ENCODE measurements at regions not wholly inside any gene's neighbourhood (a gene's known extent, or its start where the extent isn't known, plus 50 kb on each side); places are given as distances from the start of the nearest gene placed in this dataset.

DNA sequence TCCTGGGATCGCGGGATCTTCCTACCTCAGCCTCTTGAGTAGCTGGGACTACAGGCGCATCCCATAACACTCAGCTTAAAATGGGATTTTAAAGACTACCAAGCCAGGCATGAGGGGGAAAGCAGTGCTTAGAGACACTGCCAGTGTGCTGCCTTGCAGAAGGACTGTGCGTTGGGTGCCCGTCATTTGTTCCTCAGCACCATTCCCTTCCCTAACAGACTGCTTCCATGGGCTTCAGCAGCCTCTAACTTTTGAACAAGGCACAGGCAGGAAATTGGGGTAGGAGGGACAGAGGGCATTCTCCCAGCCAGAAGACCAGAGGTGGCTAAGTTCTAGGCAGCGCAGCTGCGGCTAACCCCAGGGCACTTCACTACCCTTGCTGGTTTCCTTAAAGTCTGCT, 73.9 kb upstream of the USP24 start:
- WGBS, 2 experiments (ENCODE audit: low coverage in 1 of 2, low lambda C conversion rate in 2 of 2, missing lambda C conversion rate in 2 of 2), result 96 to 99% methylated on average over 7 of the region's 7 CpGs
- no peak for TF ChIP-seq EZH2 (IDR thresholded peaks at IDR 0.05; ENCODE audit: insufficient read depth, poor library complexity, severe bottlenecking)
- no peak for TF ChIP-seq EZH2phosphoT487 (IDR thresholded peaks at IDR 0.05; ENCODE audit: insufficient read depth, low read depth)
- H3K79me2 ChIP-seq (ENCODE audit: insufficient read depth), result no peaks in the 10 kb centered on the region
- in situ Hi-C loops (cut with MboI), result loop anchor here (10.0 to 25.0 kb wide), 2 partner anchors 1296 to 1523 kb away; partner anchors contain the start of gene FYB2
- H3K36me3 ChIP-seq (ENCODE audit: low read depth), result no peaks in the 10 kb centered on the region
- peaks cover 7% of the 10 kb centered on the region; the same call in 1 of the 2 replicates for H3K4me1 ChIP-seq (ENCODE audit: insufficient read depth)
- H3K9me3 ChIP-seq (ENCODE audit: low read depth), result no peaks in the 10 kb centered on the region
- no peaks in the 10 kb centered on the region for H3F3A ChIP-seq (ENCODE audit: insufficient read depth)
- no peak for DNase-seq
- H3K9ac ChIP-seq, result no peak overlapping the region
- no peak overlapping the region for H3K27ac ChIP-seq
- no peak overlapping the region for H3K4me3 ChIP-seq
- H4K20me1 ChIP-seq (ENCODE audit: insufficient read depth), result no peaks in the 10 kb centered on the region
- H3K9me2 ChIP-seq (ENCODE audit: insufficient read depth), result no peaks in the 10 kb centered on the region
- H2AFZ ChIP-seq, result no peak overlapping the region
- H3K27me3 ChIP-seq (replicated peaks; ENCODE audit: insufficient read depth), result no peaks in the 10 kb centered on the region
- H3K4me2 ChIP-seq (ENCODE audit: unreplicated experiment), result no peak overlapping the region

DNA sequence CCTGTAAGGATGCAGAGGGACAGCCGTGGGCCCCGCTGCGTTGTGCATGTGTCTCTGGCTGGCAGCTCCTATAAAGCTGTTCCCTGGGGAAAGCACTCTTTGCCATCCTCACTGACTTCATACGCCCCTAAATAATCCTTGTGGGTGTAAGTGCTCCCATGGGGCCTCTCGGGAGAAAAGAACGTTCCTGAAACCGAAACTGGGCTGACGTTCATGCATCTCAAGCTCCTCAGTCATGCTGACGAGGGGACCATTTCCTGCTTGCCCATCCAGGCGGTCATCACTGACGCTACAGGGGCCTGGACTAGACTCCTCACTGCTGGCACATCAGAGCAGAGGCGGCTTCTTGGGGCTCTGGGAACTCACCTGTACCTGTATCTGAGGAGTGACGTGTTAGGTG, 73.1 kb upstream of the USP24 start:
- in situ Hi-C loops (cut with MboI), result loop anchor here (10.0 to 25.0 kb wide), 2 partner anchors 1297 to 1524 kb away; partner anchors contain the start of gene FYB2
- Histone ChIP-seq H3K4me3 (no peak overlapping the region), H3K27ac (no peak overlapping the region), H3K79me2 (ENCODE audit: insufficient read depth) (no peaks in the 10 kb centered on the region), H3K9me3 (ENCODE audit: low read depth) (no peaks in the 10 kb centered on the region), H2AFZ (no peak overlapping the region), H3K9me2 (ENCODE audit: insufficient read depth) (no peaks in the 10 kb centered on the region), H3K36me3 (ENCODE audit: low read depth) (no peaks in the 10 kb centered on the region), H3K27me3 (replicated peaks; ENCODE audit: insufficient read depth) (no peaks in the 10 kb centered on the region), H3F3A (ENCODE audit: insufficient read depth) (no peaks in the 10 kb centered on the region), H4K20me1 (ENCODE audit: insufficient read depth) (no peaks in the 10 kb centered on the region), H3K4me1 (ENCODE audit: insufficient read depth) (peaks cover 7% of the 10 kb centered on the region; the same call in 1 of the 2 replicates), H3K9ac (no peak overlapping the region), H3K4me2 (ENCODE audit: unreplicated experiment) (no peak overlapping the region)
- 85 to 87% methylated on average over 13 of the region's 13 CpGs for WGBS, 2 experiments (ENCODE audit: low coverage in 1 of 2, low lambda C conversion rate in 2 of 2, missing lambda C conversion rate in 2 of 2)
- peak; percentile 18 for DNase-seq
- no peak for TF ChIP-seq EZH2 (IDR thresholded peaks at IDR 0.05; ENCODE audit: insufficient read depth, poor library complexity, severe bottlenecking)
- no peak for TF ChIP-seq EZH2phosphoT487 (IDR thresholded peaks at IDR 0.05; ENCODE audit: insufficient read depth, low read depth)

DNA sequence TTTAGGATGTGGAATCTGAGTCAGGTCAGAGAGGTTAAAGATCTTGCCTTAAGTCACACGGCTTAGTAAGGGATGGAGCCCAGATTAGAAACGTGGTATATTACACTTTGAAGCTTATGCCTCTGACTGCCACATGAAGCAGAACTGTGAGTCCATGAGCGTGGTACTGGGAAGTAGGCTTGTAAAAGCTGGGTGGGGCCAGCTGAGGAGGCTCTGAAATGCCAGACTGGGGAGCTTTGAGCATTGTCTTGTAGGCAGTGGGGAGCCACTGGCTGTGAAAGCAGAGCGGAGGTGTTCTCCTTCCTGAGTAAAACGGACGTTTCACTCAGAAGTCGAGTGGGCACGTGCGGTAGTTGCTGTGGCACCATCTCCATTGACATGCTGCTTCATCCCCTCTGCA, 72.6 kb upstream of the USP24 start:
- H3K9ac ChIP-seq, result no peak overlapping the region
- no peak overlapping the region for H3K4me3 ChIP-seq
- H3K79me2 ChIP-seq (ENCODE audit: insufficient read depth), result no peaks in the 10 kb centered on the region
- no peaks in the 10 kb centered on the region for H3K27me3 ChIP-seq (replicated peaks; ENCODE audit: insufficient read depth)
- H3K9me3 ChIP-seq (ENCODE audit: low read depth), result no peaks in the 10 kb centered on the region
- no peak overlapping the region for H3K4me2 ChIP-seq (ENCODE audit: unreplicated experiment)
- peaks cover 7% of the 10 kb centered on the region; the same call in 1 of the 2 replicates for H3K4me1 ChIP-seq (ENCODE audit: insufficient read depth)
- H3K27ac ChIP-seq, result no peak overlapping the region
- WGBS, 2 experiments (ENCODE audit: low coverage in 1 of 2, low lambda C conversion rate in 2 of 2, missing lambda C conversion rate in 2 of 2), result 86 to 87% methylated on average over 9 of the region's 9 CpGs
- no peak for DNase-seq
- H4K20me1 ChIP-seq (ENCODE audit: insufficient read depth), result no peaks in the 10 kb centered on the region
- no peaks in the 10 kb centered on the region for H3K36me3 ChIP-seq (ENCODE audit: low read depth)
- in situ Hi-C loops (cut with MboI), result loop anchor here (10.0 to 25.0 kb wide), 2 partner anchors 1297 to 1525 kb away; partner anchors contain the start of gene FYB2
- no peaks in the 10 kb centered on the region for H3K9me2 ChIP-seq (ENCODE audit: insufficient read depth)
- H3F3A ChIP-seq (ENCODE audit: insufficient read depth), result no peaks in the 10 kb centered on the region
- TF ChIP-seq EZH2phosphoT487 (IDR thresholded peaks at IDR 0.05; ENCODE audit: insufficient read depth, low read depth), result no peak
- TF ChIP-seq EZH2 (IDR thresholded peaks at IDR 0.05; ENCODE audit: insufficient read depth, poor library complexity, severe bottlenecking), result no peak
- no peak overlapping the region for H2AFZ ChIP-seq

DNA sequence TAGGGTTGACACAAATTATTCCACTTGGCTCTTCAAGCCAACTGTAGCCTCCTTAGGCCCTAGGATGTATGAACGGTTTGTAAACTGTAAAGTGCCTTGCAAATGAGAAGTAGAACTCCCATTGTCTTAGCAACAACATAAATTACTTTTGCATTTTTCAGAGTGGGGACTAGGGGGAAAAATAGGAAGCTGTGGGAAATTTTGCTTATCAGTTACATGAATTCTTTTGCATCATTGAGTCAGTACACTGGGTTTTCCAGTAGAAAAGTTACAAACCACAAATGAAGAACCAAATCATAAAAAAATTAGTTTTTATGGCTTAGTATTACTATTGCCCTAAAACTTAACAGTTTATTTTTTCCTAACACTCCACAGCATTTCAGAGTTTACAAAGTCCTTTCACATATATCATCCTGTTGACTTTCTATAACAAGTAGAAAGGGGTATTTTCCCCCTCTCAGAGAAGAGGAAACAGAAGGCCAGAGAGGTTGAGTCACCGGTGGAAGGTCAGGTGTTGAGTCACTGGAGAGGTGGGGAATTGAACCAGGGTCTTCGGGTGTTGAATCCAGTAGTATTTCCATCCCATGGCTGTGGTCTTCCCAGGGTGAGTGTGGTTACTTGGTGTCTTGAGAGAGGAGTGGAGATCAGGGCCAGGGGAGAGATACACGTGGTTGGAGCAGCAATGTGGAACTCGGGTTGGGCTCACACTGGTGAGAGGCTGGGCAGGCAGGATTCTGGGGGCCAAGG, 71.9 kb upstream of the USP24 start:
- Histone ChIP-seq H3K79me2 (ENCODE audit: insufficient read depth) (no peaks in the 10 kb centered on the region), H3K4me3 (no peak overlapping the region), H3K36me3 (ENCODE audit: low read depth) (no peaks in the 10 kb centered on the region), H3K9me2 (ENCODE audit: insufficient read depth) (no peaks in the 10 kb centered on the region), H3K27me3 (replicated peaks; ENCODE audit: insufficient read depth) (no peaks in the 10 kb centered on the region), H3K27ac (no peak overlapping the region), H3F3A (ENCODE audit: insufficient read depth) (no peaks in the 10 kb centered on the region), H3K9me3 (ENCODE audit: low read depth) (no peaks in the 10 kb centered on the region), H3K4me1 (ENCODE audit: insufficient read depth) (peaks cover 7% of the 10 kb centered on the region; the same call in 1 of the 2 replicates), H3K4me2 (ENCODE audit: unreplicated experiment) (no peak overlapping the region), H2AFZ (no peak overlapping the region), H4K20me1 (ENCODE audit: insufficient read depth) (no peaks in the 10 kb centered on the region), H3K9ac (no peak overlapping the region)
- in situ Hi-C loops (cut with MboI), result loop anchor here (10.0 to 25.0 kb wide), 2 partner anchors 1298 to 1525 kb away; partner anchors contain the start of gene FYB2
- WGBS, 2 experiments (ENCODE audit: low coverage in 1 of 2, low lambda C conversion rate in 2 of 2, missing lambda C conversion rate in 2 of 2), result 70% methylated on average over 5 of the region's 5 CpGs
- TF ChIP-seq EZH2phosphoT487 (IDR thresholded peaks at IDR 0.05; ENCODE audit: insufficient read depth, low read depth), result no peak
- TF ChIP-seq EZH2 (IDR thresholded peaks at IDR 0.05; ENCODE audit: insufficient read depth, poor library complexity, severe bottlenecking), result no peak
- no peak for DNase-seq
